OCI-LY3 (cell line): ENCODE measurements at regions not wholly inside any gene's neighbourhood (a gene's known extent, or its start where the extent isn't known, plus 50 kb on each side); places are given as distances from the start of the nearest gene placed in this dataset.

ENCODE experiments used
- EZH2phosphoT487 ChIP-seq: fragments of 200-600 bp; shearing (Covaris generic); IDR thresholded peaks from 2 replicates; pipeline ENCODE4 v1.6.1; 2018; ENCODE audit warnings: antibody characterized with exemption, mixed run types, low read depth
- TF ChIP-seq, protein P1 (sequence below): fragments of 200-600, 300-600 bp; sonication (generic); IDR thresholded peaks from 2 replicates; pipeline ENCODE4 v1.5.1; 2014; ENCODE audit warnings: antibody characterized with exemption, low read length, low read depth

DNA sequence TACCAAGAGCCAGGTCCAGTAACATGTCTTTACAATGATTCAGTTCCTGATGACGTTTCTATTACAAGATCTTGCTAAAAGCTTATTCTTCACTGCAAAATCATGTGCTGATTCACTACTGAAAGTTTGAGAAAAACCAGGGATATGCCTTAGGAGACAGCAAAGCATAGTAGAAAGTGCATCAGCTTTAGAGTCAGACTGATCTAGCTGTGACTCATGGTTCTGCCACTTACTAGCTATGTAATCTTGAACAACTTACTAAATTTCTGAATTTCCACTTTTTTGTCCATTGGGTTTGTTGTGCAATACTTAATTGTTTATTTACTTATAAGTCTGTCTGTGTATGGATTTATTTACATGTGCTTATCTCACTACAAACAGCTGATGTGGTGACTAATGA is 198.5 kb upstream of the RSPO3 start:
- TF ChIP-seq, protein P1, sequence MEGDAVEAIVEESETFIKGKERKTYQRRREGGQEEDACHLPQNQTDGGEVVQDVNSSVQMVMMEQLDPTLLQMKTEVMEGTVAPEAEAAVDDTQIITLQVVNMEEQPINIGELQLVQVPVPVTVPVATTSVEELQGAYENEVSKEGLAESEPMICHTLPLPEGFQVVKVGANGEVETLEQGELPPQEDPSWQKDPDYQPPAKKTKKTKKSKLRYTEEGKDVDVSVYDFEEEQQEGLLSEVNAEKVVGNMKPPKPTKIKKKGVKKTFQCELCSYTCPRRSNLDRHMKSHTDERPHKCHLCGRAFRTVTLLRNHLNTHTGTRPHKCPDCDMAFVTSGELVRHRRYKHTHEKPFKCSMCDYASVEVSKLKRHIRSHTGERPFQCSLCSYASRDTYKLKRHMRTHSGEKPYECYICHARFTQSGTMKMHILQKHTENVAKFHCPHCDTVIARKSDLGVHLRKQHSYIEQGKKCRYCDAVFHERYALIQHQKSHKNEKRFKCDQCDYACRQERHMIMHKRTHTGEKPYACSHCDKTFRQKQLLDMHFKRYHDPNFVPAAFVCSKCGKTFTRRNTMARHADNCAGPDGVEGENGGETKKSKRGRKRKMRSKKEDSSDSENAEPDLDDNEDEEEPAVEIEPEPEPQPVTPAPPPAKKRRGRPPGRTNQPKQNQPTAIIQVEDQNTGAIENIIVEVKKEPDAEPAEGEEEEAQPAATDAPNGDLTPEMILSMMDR = no peak
- TF ChIP-seq EZH2phosphoT487 = no peak
